ENCODE measurements at regions not wholly inside any gene's neighbourhood (a gene's known extent, or its start where the extent isn't known, plus 50 kb on each side); places are given as distances from the start of the nearest gene placed in this dataset.

- H3K4me3 ChIP-seq (ENCODE audit: low read length in 3 of 3) = no peak overlapping the region
- no peak for TF ChIP-seq CTCF (IDR thresholded peaks at IDR 0.05; ENCODE audit: borderline replicate concordance, extremely low read depth, insufficient read depth)
- H3K27ac ChIP-seq (ENCODE audit: low read depth in 2 of 2, low read length in 2 of 2) = no peak overlapping the region
- H3K9ac ChIP-seq (ENCODE audit: low read length in 3 of 3) = no peak overlapping the region
- intact Hi-C loops (cut with DNase I) = no loop called here
- H3K36me3 ChIP-seq (ENCODE audit: control insufficient read depth in 2 of 3, insufficient read depth in 3 of 3, low read length in 3 of 3) = no peaks in the 10 kb centered on the region
- no peaks in the 10 kb centered on the region for H3K9me3 ChIP-seq (ENCODE audit: control insufficient read depth in 2 of 3, insufficient read depth in 1 of 3, low read length in 3 of 3)
- FAIRE-seq = no peak
- H3K4me1 ChIP-seq (ENCODE audit: control insufficient read depth in 2 of 3, insufficient read depth in 2 of 3, low read depth in 1 of 3, low read length in 3 of 3) = no peaks in the 10 kb centered on the region
- DNase-seq = no peak
- no peaks in the 10 kb centered on the region for H3K27me3 ChIP-seq (ENCODE audit: control insufficient read depth, insufficient read depth, low read length)
These were observed 321.3 kb downstream of the PTEN start for GRCh38 chr10:88184543-88185297.

GRCh38 chr10:88185830-88186229 is 322.4 kb downstream of the PTEN start:
- H3K27ac ChIP-seq (ENCODE audit: low read depth in 2 of 2, low read length in 2 of 2) = no peak overlapping the region
- no peak for TF ChIP-seq CTCF (IDR thresholded peaks at IDR 0.05; ENCODE audit: borderline replicate concordance, extremely low read depth, insufficient read depth)
- no peaks in the 10 kb centered on the region for H3K9me3 ChIP-seq (ENCODE audit: control insufficient read depth in 2 of 3, insufficient read depth in 1 of 3, low read length in 3 of 3)
- intact Hi-C loops (cut with DNase I) = no loop called here
- no peak for DNase-seq
- no peaks in the 10 kb centered on the region for H3K4me1 ChIP-seq (ENCODE audit: control insufficient read depth in 2 of 3, insufficient read depth in 2 of 3, low read depth in 1 of 3, low read length in 3 of 3)
- no peak overlapping the region for H3K9ac ChIP-seq (ENCODE audit: low read length in 3 of 3)
- no peak overlapping the region for H3K4me3 ChIP-seq (ENCODE audit: low read length in 3 of 3)
- no peaks in the 10 kb centered on the region for H3K27me3 ChIP-seq (ENCODE audit: control insufficient read depth, insufficient read depth, low read length)
- H3K36me3 ChIP-seq (ENCODE audit: control insufficient read depth in 2 of 3, insufficient read depth in 3 of 3, low read length in 3 of 3) = no peaks in the 10 kb centered on the region
- no peak for FAIRE-seq

- TF ChIP-seq CTCF (IDR thresholded peaks at IDR 0.05; ENCODE audit: borderline replicate concordance, extremely low read depth, insufficient read depth) = no peak
- Histone ChIP-seq H3K4me1 (ENCODE audit: control insufficient read depth in 2 of 3, insufficient read depth in 2 of 3, low read depth in 1 of 3, low read length in 3 of 3) (no peaks in the 10 kb centered on the region), H3K27me3 (ENCODE audit: control insufficient read depth, insufficient read depth, low read length) (no peaks in the 10 kb centered on the region), H3K9ac (ENCODE audit: low read length in 3 of 3) (no peak overlapping the region), H3K27ac (ENCODE audit: low read depth in 2 of 2, low read length in 2 of 2) (no peak overlapping the region), H3K9me3 (ENCODE audit: control insufficient read depth in 2 of 3, insufficient read depth in 1 of 3, low read length in 3 of 3) (no peaks in the 10 kb centered on the region), H3K36me3 (ENCODE audit: control insufficient read depth in 2 of 3, insufficient read depth in 3 of 3, low read length in 3 of 3) (no peaks in the 10 kb centered on the region), H3K4me3 (ENCODE audit: low read length in 3 of 3) (no peak overlapping the region)
- FAIRE-seq = no peak
- no peak for DNase-seq
- intact Hi-C loops (cut with DNase I) = no loop called here
These were observed 322.9 kb downstream of the PTEN start for GRCh38 chr10:88186335-88186734.

GRCh38 chr10:88187472-88187871 is 324.0 kb downstream of the PTEN start:
- intact Hi-C loops (cut with DNase I) = no loop called here
- H3K9me3 ChIP-seq (ENCODE audit: control insufficient read depth in 2 of 3, insufficient read depth in 1 of 3, low read length in 3 of 3) = no peaks in the 10 kb centered on the region
- H3K27ac ChIP-seq (ENCODE audit: low read depth in 2 of 2, low read length in 2 of 2) = no peak overlapping the region
- no peak for TF ChIP-seq CTCF (IDR thresholded peaks at IDR 0.05; ENCODE audit: borderline replicate concordance, extremely low read depth, insufficient read depth)
- FAIRE-seq (no peak), DNase-seq (no peak)
- no peaks in the 10 kb centered on the region for H3K27me3 ChIP-seq (ENCODE audit: control insufficient read depth, insufficient read depth, low read length)
- no peaks in the 10 kb centered on the region for H3K36me3 ChIP-seq (ENCODE audit: control insufficient read depth in 2 of 3, insufficient read depth in 3 of 3, low read length in 3 of 3)
- no peaks in the 10 kb centered on the region for H3K4me1 ChIP-seq (ENCODE audit: control insufficient read depth in 2 of 3, insufficient read depth in 2 of 3, low read depth in 1 of 3, low read length in 3 of 3)
- H3K9ac ChIP-seq (ENCODE audit: low read length in 3 of 3) = no peak overlapping the region
- H3K4me3 ChIP-seq (ENCODE audit: low read length in 3 of 3) = no peak overlapping the region

Data from kidney (tissue), 13 donors.